ENCODE measurements at regions not wholly inside any gene's neighbourhood (a gene's known extent, or its start where the extent isn't known, plus 50 kb on each side); places are given as distances from the start of the nearest gene placed in this dataset.

DNA sequence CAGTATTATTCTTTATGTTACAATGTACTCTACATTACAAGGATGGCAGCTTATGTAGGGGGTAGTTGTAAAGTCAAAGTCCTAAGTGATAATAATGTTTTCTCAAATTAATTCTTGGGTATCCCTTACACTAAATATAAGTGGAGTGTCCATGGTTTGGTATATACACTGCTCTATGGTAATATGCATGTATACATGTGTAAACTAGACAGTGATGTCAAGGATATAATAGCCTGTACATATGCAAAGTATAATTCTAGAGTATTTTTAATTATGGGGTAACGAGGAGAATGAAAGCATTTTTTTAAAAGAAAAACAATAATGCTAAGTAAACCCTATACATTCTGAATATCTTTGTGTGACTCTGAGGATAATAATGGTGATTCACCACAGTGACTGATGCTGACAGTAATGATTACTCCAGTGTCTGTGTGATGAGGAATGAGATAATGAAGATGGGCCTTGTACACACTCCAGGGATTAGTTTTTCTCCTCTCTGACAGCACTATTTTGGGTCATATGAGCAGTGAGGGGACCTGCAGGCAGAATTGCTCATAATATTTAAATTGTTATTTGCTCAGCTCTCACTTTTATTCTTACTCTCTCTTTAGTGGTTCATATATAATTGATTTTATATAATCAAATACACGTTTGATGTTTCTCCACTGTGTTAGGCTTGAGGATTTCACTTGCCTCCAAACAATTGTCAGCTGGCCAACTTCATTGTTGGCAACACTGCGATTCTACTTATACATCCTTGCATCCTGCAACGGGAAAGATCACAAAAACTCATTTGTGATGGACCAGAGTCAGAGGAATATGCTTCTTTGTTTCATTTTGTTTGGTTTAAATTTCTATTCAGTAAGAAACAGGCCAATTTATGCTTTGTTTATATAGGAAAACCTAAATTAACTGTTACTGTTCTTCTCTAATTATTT is 88.2 kb downstream of the NREP start:
- no peak for TF ChIP-seq FOXM1 (IDR thresholded peaks at IDR 0.05; ENCODE audit: borderline replicate concordance)
- TF ChIP-seq SP1 (IDR thresholded peaks at IDR 0.05): no peak
- TF ChIP-seq ELF4 (IDR thresholded peaks at IDR 0.05): no peak
- TF ChIP-seq ZNF384 (IDR thresholded peaks at IDR 0.05): no peak
- TF ChIP-seq CTBP1 (IDR thresholded peaks at IDR 0.05; ENCODE audit: borderline replicate concordance): no peak
- TF ChIP-seq TARDBP (IDR thresholded peaks at IDR 0.05): no peak
